ENCODE measurements at regions not wholly inside any gene's neighbourhood (a gene's known extent, or its start where the extent isn't known, plus 50 kb on each side); places are given as distances from the start of the nearest gene placed in this dataset.

GRCh38 chr11:134612140-134613030 is 200.3 kb upstream of the B3GAT1 start:
- no peak for DNase-seq (ENCODE audit: extremely low spot score, unreplicated experiment)
- H3K27me3 Mint-ChIP-seq = peaks cover 9% of the 10 kb centered on the region
- H3K36me3 Mint-ChIP-seq = no peaks in the 10 kb centered on the region
- H3K27ac Mint-ChIP-seq = no peak overlapping the region
- peaks cover 6% of the 10 kb centered on the region for H3K4me1 Mint-ChIP-seq (ENCODE audit: unreplicated experiment)
- TF ChIP-seq CTCF (conservative IDR thresholded peaks at IDR 0.05) = no peak
- H3K9me3 Mint-ChIP-seq = no peaks in the 10 kb centered on the region
- H3K4me3 Mint-ChIP-seq = no peak overlapping the region

- H3K27me3 Mint-ChIP-seq = peaks cover 9% of the 10 kb centered on the region
- peaks cover 6% of the 10 kb centered on the region for H3K4me1 Mint-ChIP-seq (ENCODE audit: unreplicated experiment)
Observed at GRCh38 chr11:134611537-134611936, 199.5 kb upstream of the B3GAT1 start.

GRCh38 chr11:134610116-134610910 is 198.3 kb upstream of the B3GAT1 start:
- peaks cover 9% of the 10 kb centered on the region for H3K27me3 Mint-ChIP-seq

More at GRCh38 chr11:134611537-134611936, 199.5 kb upstream of the B3GAT1 start:
- Mint-ChIP-seq H3K27ac (no peak overlapping the region), H3K9me3 (no peaks in the 10 kb centered on the region), H3K4me3 (no peak overlapping the region), H3K36me3 (no peaks in the 10 kb centered on the region)
- no peak for TF ChIP-seq CTCF (conservative IDR thresholded peaks at IDR 0.05)
- no peak for DNase-seq (ENCODE audit: extremely low spot score, unreplicated experiment)

GRCh38 chr11:134609361-134610115 is 197.5 kb upstream of the B3GAT1 start:
- Mint-ChIP-seq H3K4me1 (ENCODE audit: unreplicated experiment) (peaks cover 6% of the 10 kb centered on the region), H3K4me3 (no peak overlapping the region), H3K36me3 (no peaks in the 10 kb centered on the region), H3K9me3 (peaks cover 3% of the 10 kb centered on the region), H3K27me3 (peaks cover 9% of the 10 kb centered on the region), H3K27ac (no peak overlapping the region)
- no peak for TF ChIP-seq CTCF (conservative IDR thresholded peaks at IDR 0.05)
- DNase-seq (ENCODE audit: extremely low spot score, unreplicated experiment) = no peak

More at GRCh38 chr11:134610116-134610910, 198.3 kb upstream of the B3GAT1 start:
- Mint-ChIP-seq H3K4me3 (no peak overlapping the region), H3K4me1 (ENCODE audit: unreplicated experiment) (peaks cover 6% of the 10 kb centered on the region), H3K36me3 (no peaks in the 10 kb centered on the region), H3K27ac (no peak overlapping the region), H3K9me3 (peaks cover 3% of the 10 kb centered on the region)
- no peak for TF ChIP-seq CTCF (conservative IDR thresholded peaks at IDR 0.05)
- DNase-seq (ENCODE audit: extremely low spot score, unreplicated experiment) = no peak

All from type B pancreatic cell (in vitro differentiated cells).